ENCODE measurements at regions not wholly inside any gene's neighbourhood (a gene's known extent, or its start where the extent isn't known, plus 50 kb on each side); places are given as distances from the start of the nearest gene placed in this dataset.

DNA sequence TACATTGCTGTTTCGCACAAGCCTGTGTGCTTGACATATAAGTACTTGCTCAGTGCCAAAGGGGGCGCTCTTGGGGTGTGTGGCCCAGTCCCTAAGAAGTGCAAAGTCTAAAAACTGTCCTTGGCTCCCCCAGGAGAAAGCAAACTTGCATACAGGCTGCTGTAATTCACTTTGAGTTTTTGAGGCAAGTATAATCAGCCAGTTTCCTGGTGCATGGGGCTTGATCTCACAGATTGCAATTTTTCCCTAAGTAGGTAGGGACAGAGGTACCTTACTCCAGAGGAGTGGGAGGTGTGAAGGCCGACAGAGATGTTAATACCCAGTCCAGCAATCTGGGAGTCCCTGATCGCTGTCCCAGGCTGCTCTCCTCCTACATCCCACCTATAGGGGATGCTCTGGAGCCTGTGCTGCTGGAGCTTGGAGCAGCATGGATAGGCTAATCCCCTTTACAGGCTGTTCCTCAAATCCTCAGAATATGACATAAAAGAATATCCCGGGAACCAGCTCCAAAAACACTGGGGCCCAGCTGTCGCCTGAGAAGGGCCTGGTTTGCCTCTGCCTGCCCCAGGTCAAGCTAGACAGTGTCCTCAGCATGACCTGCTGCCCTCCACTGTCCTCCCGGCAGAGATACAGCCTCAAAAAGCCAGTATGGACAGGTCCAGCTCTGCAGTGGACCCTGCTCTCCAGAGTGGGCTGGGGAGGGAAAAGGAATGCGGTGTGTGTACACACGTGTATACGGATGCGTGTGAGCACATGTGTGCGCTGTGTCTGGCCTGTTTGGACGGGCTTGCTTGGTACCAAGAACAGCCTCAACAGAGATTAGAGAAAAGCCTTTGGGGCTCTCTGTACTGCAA is 136.5 kb upstream of the HAAO start:
- no peak for DNase-seq

DNA sequence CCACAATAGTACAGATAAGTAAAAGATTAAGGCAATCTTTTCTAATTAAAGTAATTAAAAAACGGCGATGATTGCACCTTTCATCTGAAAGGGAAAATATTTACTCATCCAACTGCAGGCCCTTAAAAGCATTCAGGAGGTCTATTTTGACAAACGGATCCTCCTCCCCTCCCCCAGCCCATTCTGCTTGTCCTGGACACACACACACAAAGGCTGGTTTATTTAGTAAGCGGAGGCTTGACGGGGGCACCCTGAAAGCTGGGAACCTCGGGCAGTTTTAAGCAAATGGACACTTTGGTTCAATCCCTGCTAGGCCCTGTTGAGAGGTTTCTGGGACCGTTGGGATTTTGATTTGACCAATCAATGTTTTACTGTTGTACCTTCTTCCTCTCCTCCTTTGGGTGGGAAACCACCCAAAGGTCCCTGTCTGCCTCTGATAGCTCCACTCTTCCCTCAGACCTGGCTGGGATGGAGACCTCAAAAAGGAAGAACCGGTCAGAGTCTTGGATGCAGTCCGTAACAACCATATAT is 135.8 kb upstream of the HAAO start:
- no peak for DNase-seq

DNA sequence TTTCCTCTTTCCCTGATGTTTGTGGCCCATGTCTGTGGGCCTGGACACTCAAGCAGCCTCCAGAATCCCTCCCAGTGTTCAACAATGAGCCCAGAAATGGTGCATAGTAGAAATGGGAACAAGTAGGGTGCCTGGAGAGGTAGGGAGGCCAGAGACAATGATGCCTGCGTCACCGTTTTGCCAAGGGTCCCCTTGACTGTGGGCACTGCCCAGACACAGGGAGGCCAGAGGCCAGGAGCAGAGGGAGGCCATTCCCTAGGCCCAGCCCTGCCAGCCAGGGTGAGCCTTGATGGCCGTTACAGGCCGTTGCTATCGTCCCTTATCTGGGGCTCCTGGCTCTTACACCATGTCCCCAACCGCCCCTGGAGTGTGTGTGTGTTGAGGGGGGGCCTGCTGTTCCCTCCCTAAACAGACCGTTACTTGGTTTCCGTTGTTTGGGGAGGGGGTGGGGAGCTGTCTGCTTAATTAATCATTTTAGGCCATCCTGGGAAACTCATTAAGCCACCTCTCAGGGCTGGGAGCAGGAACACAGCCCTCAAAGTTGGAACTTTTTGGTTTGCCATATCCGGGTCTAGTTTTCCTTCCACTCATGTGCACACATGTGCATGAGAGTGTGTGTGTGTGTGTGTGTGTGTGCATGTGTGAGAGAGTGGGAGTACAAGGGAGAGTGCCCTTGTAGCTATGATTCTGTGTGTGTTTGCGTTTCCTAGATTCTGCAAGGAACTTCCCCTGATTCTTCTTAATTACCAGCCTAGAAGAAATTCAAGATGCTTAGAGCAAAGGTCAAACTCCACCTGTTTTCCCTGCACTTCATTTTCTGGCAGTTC is 135.2 kb upstream of the HAAO start:
- no peak for DNase-seq

DNA sequence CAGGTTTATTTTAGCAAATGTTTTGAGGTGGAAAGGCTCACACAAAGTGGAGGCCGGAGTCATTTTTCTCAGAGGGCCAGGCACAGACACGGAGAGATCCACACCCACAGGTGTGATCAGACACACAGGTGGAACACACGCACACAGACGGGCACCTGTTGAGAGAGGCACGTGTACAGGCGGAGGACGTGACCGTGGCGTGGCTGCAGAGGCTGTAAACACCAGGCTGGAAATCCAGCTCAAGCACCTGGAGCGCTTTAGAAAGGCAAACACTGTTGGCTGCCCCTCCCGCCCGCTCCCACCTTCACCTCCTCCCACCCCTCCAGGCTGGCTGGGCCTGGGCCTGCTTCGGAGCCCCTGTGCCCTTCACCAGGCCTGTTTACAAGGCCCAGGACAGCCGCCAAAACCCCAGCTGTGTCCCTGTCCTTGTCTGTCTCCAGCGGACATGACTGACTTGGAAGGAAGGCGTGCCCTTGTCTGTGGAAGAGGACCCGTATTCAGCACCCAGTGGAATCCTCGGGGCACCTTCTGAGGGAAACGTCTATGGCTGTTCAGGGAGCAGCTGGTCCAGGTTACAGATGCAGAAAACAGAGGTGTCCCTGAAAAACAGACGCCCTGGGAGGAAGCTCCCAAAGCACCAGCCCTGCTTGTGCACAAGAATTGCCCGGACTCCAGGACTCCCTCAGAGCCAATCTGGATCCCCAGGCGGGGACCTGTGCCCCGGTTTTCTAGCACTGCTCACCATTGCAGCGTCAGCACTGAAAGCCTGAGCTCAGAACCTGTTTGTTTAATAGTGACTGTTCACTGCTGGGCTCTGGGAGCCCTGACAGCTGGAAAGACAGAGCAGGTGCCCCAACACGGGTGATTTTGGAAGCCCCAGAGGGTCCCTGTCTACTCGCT is 134.3 kb upstream of the HAAO start:
- no peak for DNase-seq

DNA sequence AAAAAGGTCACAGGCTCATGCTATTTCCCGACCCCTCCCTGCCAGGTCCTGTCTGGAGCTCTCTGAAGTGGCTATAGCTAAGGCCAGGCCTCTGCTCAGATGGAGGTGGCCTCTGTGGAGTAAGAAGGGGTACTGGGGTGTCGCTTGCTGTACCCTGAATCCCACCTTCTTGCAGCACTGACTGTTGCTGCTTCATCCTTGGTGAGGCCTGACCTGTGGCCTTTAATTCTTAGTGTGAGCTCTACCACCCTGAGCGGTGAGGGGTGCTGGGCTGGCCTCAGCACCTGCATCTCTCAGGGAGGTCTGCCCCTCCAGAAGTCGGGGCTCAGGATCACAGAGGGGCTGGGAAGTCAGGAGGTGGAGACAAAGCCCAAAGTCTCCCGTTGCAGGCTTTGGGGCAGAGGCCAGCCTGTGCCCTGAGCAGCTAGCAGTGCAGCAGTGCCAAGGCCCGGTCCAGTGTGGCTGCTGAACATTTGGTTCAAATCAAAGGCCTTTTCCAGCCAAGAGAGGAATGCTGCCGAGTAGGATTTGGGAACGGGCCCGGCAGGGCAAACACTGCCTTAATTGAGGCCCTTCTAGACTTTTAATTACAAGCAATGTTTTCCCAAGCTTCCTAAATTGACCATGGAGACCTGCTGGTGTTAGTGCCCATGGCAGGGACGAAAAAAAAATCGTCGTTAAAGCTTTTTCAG is 133.5 kb upstream of the HAAO start:
- no peak for DNase-seq

- no peak for DNase-seq
Observed at GRCh38 chr2:42924418-42924886, 132.1 kb upstream of the HAAO start.

DNA sequence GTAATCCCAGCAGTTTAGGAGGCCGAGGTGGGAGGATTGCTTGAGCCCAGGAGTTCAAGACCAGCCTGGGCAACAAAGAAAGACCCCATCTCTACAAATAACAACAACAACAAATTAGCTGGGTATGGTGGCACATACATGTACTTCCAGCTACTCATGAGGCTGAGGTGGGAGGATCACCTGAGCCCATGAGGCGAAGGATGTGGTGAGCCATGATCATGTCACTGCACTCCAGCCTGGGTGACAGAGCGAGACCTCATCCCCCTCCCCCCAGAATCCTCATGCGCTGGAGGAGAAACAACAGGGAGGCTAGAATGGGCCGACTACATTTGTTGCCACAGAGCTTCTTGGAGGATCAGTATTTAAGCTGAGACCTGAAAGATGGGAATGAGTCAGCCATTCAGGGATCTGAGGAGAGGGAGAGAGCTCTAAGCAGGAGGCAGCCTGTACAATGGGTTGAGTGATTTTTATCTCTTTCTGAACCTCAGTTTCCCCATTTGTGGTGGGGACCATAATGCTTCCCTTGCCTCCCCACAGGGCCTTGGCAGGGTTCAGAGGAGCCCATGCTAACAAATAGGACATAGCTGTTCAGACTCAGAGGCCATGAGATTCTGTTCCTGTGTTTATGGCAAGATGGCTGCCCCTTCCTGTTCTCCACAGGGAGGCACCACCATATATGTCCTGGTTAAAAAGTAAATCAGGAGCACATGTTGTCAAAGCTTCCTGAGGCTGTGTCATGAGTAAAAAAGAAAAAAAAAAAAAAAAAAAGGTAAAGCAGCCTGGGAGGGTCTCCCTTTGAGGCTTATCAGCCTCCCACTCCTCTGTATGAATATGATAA is 131.4 kb upstream of the HAAO start:
- no peak for DNase-seq

DNA sequence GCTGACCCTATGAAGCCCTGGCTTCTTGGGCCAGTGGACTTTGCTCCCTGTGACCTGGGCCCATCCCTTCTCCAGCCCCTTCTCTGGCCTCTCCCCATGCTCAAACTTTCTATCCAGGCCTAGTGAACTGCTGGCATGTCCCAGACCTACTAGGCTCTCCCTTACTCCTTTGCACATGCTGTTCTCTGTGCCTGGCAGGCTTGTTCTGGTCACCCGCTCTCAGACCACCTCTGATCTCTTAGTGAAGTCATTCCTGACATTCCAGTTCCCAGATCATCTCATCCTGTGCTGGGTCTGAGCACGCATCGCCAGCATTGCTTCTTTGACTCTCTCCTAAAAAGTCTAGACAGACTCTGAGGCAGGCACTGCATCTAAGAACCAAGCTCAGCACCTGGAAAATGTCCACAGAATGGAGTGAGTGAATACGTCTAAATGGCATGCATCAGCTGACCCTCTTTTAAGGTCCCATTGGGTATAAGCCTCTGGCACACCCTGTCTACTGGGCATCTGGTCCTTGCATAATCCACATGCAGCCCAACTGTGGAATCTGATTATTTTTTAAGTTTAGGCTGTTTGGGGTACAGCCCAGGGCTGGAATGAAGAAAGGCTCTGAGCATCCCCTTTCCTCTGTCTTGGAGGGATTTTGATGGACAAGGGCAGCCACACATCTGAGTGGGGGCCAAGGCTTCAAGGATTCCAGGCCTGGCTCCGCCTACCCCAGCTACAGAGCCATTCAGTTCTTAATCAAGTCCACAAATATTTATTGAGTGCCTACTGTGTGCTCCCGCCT is 130.6 kb upstream of the HAAO start:
- DNase-seq = no peak

DNA sequence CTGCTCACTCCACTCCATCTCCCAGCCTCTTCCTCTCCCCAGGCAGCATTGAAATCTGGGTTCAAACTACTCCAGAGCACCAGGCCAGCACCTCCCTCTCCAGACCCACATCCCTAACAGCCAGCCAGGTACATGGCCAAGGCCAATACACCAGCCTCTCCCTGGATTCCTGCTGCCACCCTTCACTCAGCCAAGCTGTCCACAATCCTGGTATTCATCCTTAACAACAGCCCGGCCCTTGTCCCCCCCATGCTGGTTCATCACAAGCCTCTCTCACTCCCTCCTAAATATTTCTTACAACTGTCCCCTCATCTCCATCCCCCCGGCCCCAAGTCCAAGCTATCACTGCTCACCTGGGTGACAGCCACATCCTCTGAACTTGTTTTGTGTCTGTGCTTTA is 129.9 kb upstream of the HAAO start:
- DNase-seq = no peak

DNA sequence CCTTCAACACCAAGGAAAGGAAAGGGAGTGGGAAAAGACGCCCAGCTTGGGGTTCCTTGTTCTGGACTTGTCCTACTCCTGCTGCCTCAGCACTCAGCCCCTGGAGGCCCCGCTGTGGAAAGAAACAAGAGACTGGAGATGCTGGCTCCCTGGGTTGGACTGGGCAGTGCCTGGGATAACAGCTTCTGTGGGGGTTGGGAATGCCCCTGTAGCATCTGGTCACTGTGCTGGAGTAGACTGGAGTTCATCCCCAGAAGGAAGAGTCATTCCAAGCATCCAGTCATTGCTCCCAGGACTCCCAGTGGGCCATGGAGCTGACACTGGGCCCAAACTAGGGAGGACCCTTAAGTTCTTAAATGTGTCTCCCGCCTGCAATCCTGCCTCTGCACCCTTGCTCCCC is 129.3 kb upstream of the HAAO start:
- no peak for DNase-seq

DNA sequence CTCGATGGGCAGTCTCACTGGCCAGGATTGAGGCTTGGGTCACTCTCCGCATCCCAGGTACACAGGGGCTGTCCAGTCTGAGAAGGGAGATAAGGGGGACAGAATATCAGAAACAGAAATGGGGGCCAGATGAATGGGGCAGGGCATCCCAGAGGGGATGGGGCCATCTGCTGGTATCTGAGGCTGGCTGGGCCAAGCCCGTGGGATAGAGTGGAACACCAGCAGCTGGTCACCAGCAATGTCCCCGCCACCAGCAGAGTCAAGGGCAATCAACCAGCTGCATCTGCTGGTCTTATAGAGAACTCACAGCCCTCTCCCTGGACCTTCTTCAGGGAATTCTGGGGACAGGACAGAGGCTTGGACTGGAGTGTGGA is 128.8 kb upstream of the HAAO start:
- no peak for DNase-seq

DNA sequence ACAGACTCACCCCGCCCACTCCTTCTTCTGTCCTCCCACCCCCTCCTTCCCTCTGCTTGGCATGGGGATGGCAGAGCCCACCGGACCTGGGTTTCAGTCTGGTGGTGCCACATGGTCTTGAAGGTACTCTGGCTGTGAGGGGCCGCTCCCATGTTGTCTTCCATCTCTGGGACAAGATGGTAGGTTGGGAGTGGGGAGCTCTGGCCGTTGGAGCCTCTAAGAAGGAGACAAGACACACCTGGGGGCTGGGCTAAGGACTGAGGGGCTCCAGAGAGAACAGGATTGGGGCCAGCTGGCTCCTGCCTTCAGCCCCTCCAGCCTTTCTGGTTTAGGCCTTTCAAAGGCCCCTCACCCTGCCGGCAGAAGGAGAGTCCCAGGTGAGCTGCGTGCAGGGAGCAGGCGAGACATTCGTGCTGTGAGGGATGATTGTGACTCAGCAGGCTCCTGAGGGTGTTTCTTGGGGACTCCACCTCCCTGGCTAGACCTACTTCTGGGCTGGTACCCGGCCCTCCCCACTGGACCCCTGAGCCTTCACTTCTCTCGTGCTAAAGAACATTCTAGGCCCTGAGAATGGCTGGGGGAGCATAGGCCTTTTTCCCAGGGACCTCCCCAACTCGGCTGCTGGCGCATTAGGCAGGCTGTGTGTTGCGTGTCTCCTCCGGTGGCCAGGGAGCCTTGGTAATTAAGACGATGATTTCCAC is 128.2 kb upstream of the HAAO start:
- DNase-seq = no peak

GRCh38 chr2:42918671-42919318 is 126.4 kb upstream of the HAAO start:
- DNase-seq = no peak

- no peak for DNase-seq
Observed at GRCh38 chr2:42918041-42918440, 125.7 kb upstream of the HAAO start.

- DNase-seq = no peak
Observed at GRCh38 chr2:42917425-42917927, 125.1 kb upstream of the HAAO start.

GRCh38 chr2:42916324-42916723 is 123.9 kb upstream of the HAAO start:
- no peak for DNase-seq

GRCh38 chr2:42914860-42915259 is 122.5 kb upstream of the HAAO start:
- DNase-seq = no peak

- DNase-seq = no peak
Observed at GRCh38 chr2:42914314-42914713, 121.9 kb upstream of the HAAO start.
